ENCODE measurements at regions not wholly inside any gene's neighbourhood (a gene's known extent, or its start where the extent isn't known, plus 50 kb on each side); places are given as distances from the start of the nearest gene placed in this dataset.

DNA sequence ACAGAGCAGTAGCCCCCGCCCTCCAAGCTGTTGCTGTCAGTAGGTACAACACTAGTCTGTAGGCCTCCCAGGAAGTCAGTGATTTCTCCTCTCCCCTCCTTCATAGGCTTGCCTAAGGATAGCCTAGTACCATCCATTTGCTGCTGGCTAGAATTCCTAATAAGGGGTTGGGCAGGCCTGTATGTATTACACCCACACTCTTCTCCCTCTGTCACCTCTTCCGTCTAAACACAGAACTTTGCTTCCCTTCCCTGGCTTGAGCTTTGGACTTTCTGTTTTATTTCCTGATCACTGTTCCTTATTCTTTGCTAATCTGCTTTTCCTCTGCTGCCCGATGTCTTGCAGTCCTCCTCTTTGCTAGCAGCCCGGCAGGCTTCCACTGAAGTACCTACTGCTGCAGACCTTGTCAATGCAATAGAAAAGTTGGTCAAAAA, 93.4 kb upstream of the UMPS start:
- no peaks in the 10 kb centered on the region for H4K20me1 ChIP-seq (ENCODE audit: low read depth, low read length)
- no peak overlapping the region for H3K4me3 ChIP-seq (ENCODE audit: insufficient read depth, low read length, poor library complexity, severe bottlenecking)
- no peaks in the 10 kb centered on the region for H3K9me2 ChIP-seq (replicated peaks; ENCODE audit: insufficient read depth, low read length)
- no peaks in the 10 kb centered on the region for H3K9me3 ChIP-seq (ENCODE audit: insufficient read depth, low read length)
- no peaks in the 10 kb centered on the region for H3K36me3 ChIP-seq (ENCODE audit: low read length)
- H3F3A ChIP-seq (ENCODE audit: insufficient read depth) = no peaks in the 10 kb centered on the region
- H3K27me3 ChIP-seq (ENCODE audit: low read length) = no peaks in the 10 kb centered on the region
- no peaks in the 10 kb centered on the region for H3K79me2 ChIP-seq (ENCODE audit: insufficient read depth, low read length)
- H3K9ac ChIP-seq (ENCODE audit: low read length) = no peak overlapping the region
- H3K4me2 ChIP-seq (ENCODE audit: low read depth, low read length, poor library complexity, severe bottlenecking) = no peak overlapping the region
- no peak overlapping the region for H2AFZ ChIP-seq (ENCODE audit: low read depth, low read length, severe bottlenecking)
- no peak overlapping the region for H3K27ac ChIP-seq (ENCODE audit: low read depth, low read length)
- TF ChIP-seq, protein P1, sequence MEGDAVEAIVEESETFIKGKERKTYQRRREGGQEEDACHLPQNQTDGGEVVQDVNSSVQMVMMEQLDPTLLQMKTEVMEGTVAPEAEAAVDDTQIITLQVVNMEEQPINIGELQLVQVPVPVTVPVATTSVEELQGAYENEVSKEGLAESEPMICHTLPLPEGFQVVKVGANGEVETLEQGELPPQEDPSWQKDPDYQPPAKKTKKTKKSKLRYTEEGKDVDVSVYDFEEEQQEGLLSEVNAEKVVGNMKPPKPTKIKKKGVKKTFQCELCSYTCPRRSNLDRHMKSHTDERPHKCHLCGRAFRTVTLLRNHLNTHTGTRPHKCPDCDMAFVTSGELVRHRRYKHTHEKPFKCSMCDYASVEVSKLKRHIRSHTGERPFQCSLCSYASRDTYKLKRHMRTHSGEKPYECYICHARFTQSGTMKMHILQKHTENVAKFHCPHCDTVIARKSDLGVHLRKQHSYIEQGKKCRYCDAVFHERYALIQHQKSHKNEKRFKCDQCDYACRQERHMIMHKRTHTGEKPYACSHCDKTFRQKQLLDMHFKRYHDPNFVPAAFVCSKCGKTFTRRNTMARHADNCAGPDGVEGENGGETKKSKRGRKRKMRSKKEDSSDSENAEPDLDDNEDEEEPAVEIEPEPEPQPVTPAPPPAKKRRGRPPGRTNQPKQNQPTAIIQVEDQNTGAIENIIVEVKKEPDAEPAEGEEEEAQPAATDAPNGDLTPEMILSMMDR (IDR thresholded peaks at IDR 0.05; ENCODE audit: insufficient read depth, low read length, poor library complexity, severe bottlenecking) = no peak
- no peak for TF ChIP-seq EZH2phosphoT487 (conservative IDR thresholded peaks at IDR 0.05; ENCODE audit: low read length)

GRCh38 chr3:124639406-124640237, 90.6 kb upstream of the UMPS start:
- no peak overlapping the region for H2AFZ ChIP-seq (ENCODE audit: low read depth, low read length, severe bottlenecking)
- no peaks in the 10 kb centered on the region for H3K9me2 ChIP-seq (replicated peaks; ENCODE audit: insufficient read depth, low read length)
- H3K4me3 ChIP-seq (ENCODE audit: insufficient read depth, low read length, poor library complexity, severe bottlenecking) = no peak overlapping the region
- no peaks in the 10 kb centered on the region for H3K36me3 ChIP-seq (ENCODE audit: low read length)
- H4K20me1 ChIP-seq (ENCODE audit: low read depth, low read length) = no peaks in the 10 kb centered on the region
- no peak overlapping the region for H3K27ac ChIP-seq (ENCODE audit: low read depth, low read length)
- no peaks in the 10 kb centered on the region for H3K9me3 ChIP-seq (ENCODE audit: insufficient read depth, low read length)
- H3F3A ChIP-seq (ENCODE audit: insufficient read depth) = no peaks in the 10 kb centered on the region
- no peaks in the 10 kb centered on the region for H3K27me3 ChIP-seq (ENCODE audit: low read length)
- no peaks in the 10 kb centered on the region for H3K79me2 ChIP-seq (ENCODE audit: insufficient read depth, low read length)
- TF ChIP-seq, protein P1 (IDR thresholded peaks at IDR 0.05; ENCODE audit: insufficient read depth, low read length, poor library complexity, severe bottlenecking) = no peak
- TF ChIP-seq EZH2phosphoT487 (conservative IDR thresholded peaks at IDR 0.05; ENCODE audit: low read length) = no peak
- H3K9ac ChIP-seq (ENCODE audit: low read length) = no peak overlapping the region
- no peak overlapping the region for H3K4me2 ChIP-seq (ENCODE audit: low read depth, low read length, poor library complexity, severe bottlenecking)

GRCh38 chr3:124640635-124641306, 89.5 kb upstream of the UMPS start:
- no peaks in the 10 kb centered on the region for H4K20me1 ChIP-seq (ENCODE audit: low read depth, low read length)
- no peaks in the 10 kb centered on the region for H3K79me2 ChIP-seq (ENCODE audit: insufficient read depth, low read length)
- H3K9me3 ChIP-seq (ENCODE audit: insufficient read depth, low read length) = no peaks in the 10 kb centered on the region
- no peaks in the 10 kb centered on the region for H3F3A ChIP-seq (ENCODE audit: insufficient read depth)
- TF ChIP-seq, protein P1 (IDR thresholded peaks at IDR 0.05; ENCODE audit: insufficient read depth, low read length, poor library complexity, severe bottlenecking) = no peak
- no peak for TF ChIP-seq EZH2phosphoT487 (conservative IDR thresholded peaks at IDR 0.05; ENCODE audit: low read length)
- H3K27me3 ChIP-seq (ENCODE audit: low read length) = no peaks in the 10 kb centered on the region
- H3K4me3 ChIP-seq (ENCODE audit: insufficient read depth, low read length, poor library complexity, severe bottlenecking) = no peak overlapping the region
- no peaks in the 10 kb centered on the region for H3K36me3 ChIP-seq (ENCODE audit: low read length)
- no peak overlapping the region for H3K9ac ChIP-seq (ENCODE audit: low read length)
- no peak overlapping the region for H3K4me2 ChIP-seq (ENCODE audit: low read depth, low read length, poor library complexity, severe bottlenecking)
- no peak overlapping the region for H3K27ac ChIP-seq (ENCODE audit: low read depth, low read length)
- H3K9me2 ChIP-seq (replicated peaks; ENCODE audit: insufficient read depth, low read length) = no peaks in the 10 kb centered on the region
- H2AFZ ChIP-seq (ENCODE audit: low read depth, low read length, severe bottlenecking) = no peak overlapping the region

Measured in SU-DHL-6 (cell line).